ENCODE measurements at regions not wholly inside any gene's neighbourhood (a gene's known extent, or its start where the extent isn't known, plus 50 kb on each side); places are given as distances from the start of the nearest gene placed in this dataset.

DNA sequence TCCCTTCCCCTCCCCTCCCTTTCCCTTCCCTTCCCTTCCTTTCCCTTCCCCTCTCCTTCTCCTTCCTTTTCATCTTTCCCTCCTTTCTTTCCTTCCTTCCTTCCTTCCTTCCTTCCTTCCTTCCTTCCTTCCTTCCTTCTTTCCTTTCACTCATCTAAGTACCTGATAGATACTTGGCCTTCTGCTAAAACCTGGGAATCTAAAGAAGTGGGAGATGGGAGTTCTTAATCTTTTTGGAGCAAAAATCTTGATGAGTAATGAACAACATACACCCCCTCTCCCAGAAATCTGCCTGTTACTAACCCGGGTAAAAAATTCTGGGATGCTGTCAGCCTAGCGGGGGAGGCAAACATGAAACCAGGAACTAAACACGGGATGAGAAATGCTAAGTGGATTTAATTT is 100.7 kb downstream of the VEGFA start:
- DNase-seq: no peak
- Histone ChIP-seq H3K9me3 (no peaks in the 10 kb centered on the region), H3K4me3 (ENCODE audit: low read depth in 2 of 2, low read length in 1 of 2) (no peak overlapping the region), H2AFZ (ENCODE audit: low read depth) (no peak overlapping the region), H3K27ac (ENCODE audit: low read depth in 2 of 2, low read length in 1 of 2) (no peak overlapping the region), H3K36me3 (replicated peaks in 1 of 2; ENCODE audit: control insufficient read depth in 1 of 2, insufficient read depth in 2 of 2, low read length in 1 of 2) (no peaks in the 10 kb centered on the region), H3K9me2 (no peaks in the 10 kb centered on the region), H3F3A (replicated peaks; ENCODE audit: insufficient read depth) (no peaks in the 10 kb centered on the region), H3K4me1 (ENCODE audit: control insufficient read depth in 1 of 2, insufficient read depth in 2 of 2, low read depth in 1 of 2, low read length in 1 of 2) (peaks cover 0 to 25% of the 10 kb centered on the region in 2 experiments; a peak in 2 of 4 replicates), H3K27me3 (ENCODE audit: insufficient read depth) (no peaks in the 10 kb centered on the region), H3K9ac (no peak overlapping the region), H3K4me2 (no peak overlapping the region), H4K20me1 (ENCODE audit: insufficient read depth) (no peaks in the 10 kb centered on the region), H3K79me2 (ENCODE audit: insufficient read depth) (no peaks in the 10 kb centered on the region)
- WGBS (ENCODE audit: low lambda C conversion rate): 44% methylated on average over 3 of the region's 3 CpGs
- TF ChIP-seq FOSL2 (IDR thresholded peaks at IDR 0.05; ENCODE audit: borderline replicate concordance, low read depth): no peak
- TF ChIP-seq FOXJ3 (CRISPR knock-in tag; IDR thresholded peaks at IDR 0.05): no peak
- TF ChIP-seq GABPA (IDR thresholded peaks at IDR 0.05; ENCODE audit: low read depth): no peak
- no peak for TF ChIP-seq NFIC (IDR thresholded peaks at IDR 0.05; ENCODE audit: borderline replicate concordance)
- TF ChIP-seq RFX5 (IDR thresholded peaks at IDR 0.05; ENCODE audit: low read length): no peak
- TF ChIP-seq, protein P1, sequence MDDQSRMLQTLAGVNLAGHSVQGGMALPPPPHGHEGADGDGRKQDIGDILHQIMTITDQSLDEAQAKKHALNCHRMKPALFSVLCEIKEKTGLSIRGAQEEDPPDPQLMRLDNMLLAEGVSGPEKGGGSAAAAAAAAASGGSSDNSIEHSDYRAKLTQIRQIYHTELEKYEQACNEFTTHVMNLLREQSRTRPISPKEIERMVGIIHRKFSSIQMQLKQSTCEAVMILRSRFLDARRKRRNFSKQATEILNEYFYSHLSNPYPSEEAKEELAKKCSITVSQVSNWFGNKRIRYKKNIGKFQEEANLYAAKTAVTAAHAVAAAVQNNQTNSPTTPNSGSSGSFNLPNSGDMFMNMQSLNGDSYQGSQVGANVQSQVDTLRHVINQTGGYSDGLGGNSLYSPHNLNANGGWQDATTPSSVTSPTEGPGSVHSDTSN (IDR thresholded peaks at IDR 0.05): no peak
- no peak for TF ChIP-seq GATA2 (CRISPR knock-in tag; IDR thresholded peaks at IDR 0.05)
- TF ChIP-seq RAD21 (IDR thresholded peaks at IDR 0.05; ENCODE audit: low read length): no peak
- no peak for TF ChIP-seq RXRA (IDR thresholded peaks at IDR 0.05; ENCODE audit: borderline replicate concordance, low read depth)
- TF ChIP-seq, protein P2, sequence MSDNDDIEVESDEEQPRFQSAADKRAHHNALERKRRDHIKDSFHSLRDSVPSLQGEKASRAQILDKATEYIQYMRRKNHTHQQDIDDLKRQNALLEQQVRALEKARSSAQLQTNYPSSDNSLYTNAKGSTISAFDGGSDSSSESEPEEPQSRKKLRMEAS (IDR thresholded peaks at IDR 0.05; ENCODE audit: low read depth): no peak
- TF ChIP-seq, protein P3, sequence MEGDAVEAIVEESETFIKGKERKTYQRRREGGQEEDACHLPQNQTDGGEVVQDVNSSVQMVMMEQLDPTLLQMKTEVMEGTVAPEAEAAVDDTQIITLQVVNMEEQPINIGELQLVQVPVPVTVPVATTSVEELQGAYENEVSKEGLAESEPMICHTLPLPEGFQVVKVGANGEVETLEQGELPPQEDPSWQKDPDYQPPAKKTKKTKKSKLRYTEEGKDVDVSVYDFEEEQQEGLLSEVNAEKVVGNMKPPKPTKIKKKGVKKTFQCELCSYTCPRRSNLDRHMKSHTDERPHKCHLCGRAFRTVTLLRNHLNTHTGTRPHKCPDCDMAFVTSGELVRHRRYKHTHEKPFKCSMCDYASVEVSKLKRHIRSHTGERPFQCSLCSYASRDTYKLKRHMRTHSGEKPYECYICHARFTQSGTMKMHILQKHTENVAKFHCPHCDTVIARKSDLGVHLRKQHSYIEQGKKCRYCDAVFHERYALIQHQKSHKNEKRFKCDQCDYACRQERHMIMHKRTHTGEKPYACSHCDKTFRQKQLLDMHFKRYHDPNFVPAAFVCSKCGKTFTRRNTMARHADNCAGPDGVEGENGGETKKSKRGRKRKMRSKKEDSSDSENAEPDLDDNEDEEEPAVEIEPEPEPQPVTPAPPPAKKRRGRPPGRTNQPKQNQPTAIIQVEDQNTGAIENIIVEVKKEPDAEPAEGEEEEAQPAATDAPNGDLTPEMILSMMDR (IDR thresholded peaks at IDR 0.05): no peak
- no peak for TF ChIP-seq SIN3A (IDR thresholded peaks at IDR 0.05; ENCODE audit: borderline replicate concordance, low read depth, low read length)
- no peak for TF ChIP-seq ELF1 (IDR thresholded peaks at IDR 0.05)
- no peak for TF ChIP-seq SMC3 (IDR thresholded peaks at IDR 0.05; ENCODE audit: low read depth, low read length)
- TF ChIP-seq, protein P4, sequence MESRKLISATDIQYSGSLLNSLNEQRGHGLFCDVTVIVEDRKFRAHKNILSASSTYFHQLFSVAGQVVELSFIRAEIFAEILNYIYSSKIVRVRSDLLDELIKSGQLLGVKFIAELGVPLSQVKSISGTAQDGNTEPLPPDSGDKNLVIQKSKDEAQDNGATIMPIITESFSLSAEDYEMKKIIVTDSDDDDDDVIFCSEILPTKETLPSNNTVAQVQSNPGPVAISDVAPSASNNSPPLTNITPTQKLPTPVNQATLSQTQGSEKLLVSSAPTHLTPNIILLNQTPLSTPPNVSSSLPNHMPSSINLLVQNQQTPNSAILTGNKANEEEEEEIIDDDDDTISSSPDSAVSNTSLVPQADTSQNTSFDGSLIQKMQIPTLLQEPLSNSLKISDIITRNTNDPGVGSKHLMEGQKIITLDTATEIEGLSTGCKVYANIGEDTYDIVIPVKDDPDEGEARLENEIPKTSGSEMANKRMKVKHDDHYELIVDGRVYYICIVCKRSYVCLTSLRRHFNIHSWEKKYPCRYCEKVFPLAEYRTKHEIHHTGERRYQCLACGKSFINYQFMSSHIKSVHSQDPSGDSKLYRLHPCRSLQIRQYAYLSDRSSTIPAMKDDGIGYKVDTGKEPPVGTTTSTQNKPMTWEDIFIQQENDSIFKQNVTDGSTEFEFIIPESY (IDR thresholded peaks at IDR 0.05; ENCODE audit: borderline replicate concordance, low read depth): no peak
- TF ChIP-seq, protein P5, sequence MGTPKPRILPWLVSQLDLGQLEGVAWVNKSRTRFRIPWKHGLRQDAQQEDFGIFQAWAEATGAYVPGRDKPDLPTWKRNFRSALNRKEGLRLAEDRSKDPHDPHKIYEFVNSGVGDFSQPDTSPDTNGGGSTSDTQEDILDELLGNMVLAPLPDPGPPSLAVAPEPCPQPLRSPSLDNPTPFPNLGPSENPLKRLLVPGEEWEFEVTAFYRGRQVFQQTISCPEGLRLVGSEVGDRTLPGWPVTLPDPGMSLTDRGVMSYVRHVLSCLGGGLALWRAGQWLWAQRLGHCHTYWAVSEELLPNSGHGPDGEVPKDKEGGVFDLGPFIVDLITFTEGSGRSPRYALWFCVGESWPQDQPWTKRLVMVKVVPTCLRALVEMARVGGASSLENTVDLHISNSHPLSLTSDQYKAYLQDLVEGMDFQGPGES (IDR thresholded peaks at IDR 0.05; ENCODE audit: low read depth, low read length): no peak
- TF ChIP-seq TEAD4 (IDR thresholded peaks at IDR 0.05; ENCODE audit: borderline replicate concordance, insufficient read depth): no peak
- POLR2A ChIA-PET: no interaction called here
- CTCF ChIA-PET: interaction anchor here (1.6 kb wide), 1 partner anchor 97 kb away, joined by 6 read pairs; no protein-coding TSS in a partner anchor

Measured in SK-N-SH (cell line).